T-helper 1 cell treated with Interleukin-12 subunit alpha and Interleukin-12 subunit beta and Interleukin-4 antibody, amounts not matched to agents 30 μg/mL and 1 μg/mL, for 36 hours (primary cell): ENCODE measurements at regions not wholly inside any gene's neighbourhood (a gene's known extent, or its start where the extent isn't known, plus 50 kb on each side); places are given as distances from the start of the nearest gene placed in this dataset.

Source experiments
- H3K27ac Mint-ChIP-seq: one replicate; pipeline ENCODE4 v1.8.0; 2021; ENCODE audit warnings: mild to moderate bottlenecking, mixed read lengths
- H3K27me3 Mint-ChIP-seq: one replicate; pipeline ENCODE4 v1.8.0; 2021; ENCODE audit warnings: low read depth, mixed read lengths
- H3K36me3 Mint-ChIP-seq: one replicate; pipeline ENCODE4 v1.8.0; 2021; ENCODE audit warnings: low read depth, mixed read lengths
- H3K4me1 Mint-ChIP-seq: one replicate; pipeline ENCODE4 v1.8.0; 2021; ENCODE audit warnings: low read depth, mixed read lengths
- H3K4me3 Mint-ChIP-seq: one replicate; pipeline ENCODE4 v1.8.0; 2021; ENCODE audit warnings: mild to moderate bottlenecking, moderate library complexity, mixed read lengths
- H3K9me3 Mint-ChIP-seq: one replicate; pipeline ENCODE4 v1.8.0; 2021; ENCODE audit warnings: mixed read lengths

DNA sequence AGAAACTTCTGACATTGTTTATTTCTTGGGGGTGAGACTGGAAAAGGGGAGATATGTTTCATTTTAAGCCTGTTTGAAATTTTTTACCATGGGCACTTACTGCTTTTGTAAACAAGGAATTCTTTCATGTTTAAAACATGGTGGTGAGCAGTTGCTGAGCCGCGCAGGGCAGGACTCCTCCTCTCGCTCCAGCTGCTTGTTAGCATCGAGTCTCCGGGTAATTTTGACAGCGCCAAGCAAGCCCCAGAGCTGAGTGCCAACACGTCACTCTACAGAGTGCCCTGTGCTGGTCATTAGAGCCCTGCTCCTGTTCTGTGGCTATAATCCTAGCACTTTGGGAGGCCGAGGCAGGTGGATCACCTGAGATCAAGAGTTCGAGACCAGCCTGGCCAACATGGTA is 116.5 kb upstream of the MSX2 start:
- peaks cover 3% of the 10 kb centered on the region for H3K27me3 Mint-ChIP-seq
- no peaks in the 10 kb centered on the region for H3K4me1 Mint-ChIP-seq
- H3K9me3 Mint-ChIP-seq = peaks cover 4% of the 10 kb centered on the region
- no peak overlapping the region for H3K4me3 Mint-ChIP-seq
- no peak overlapping the region for H3K27ac Mint-ChIP-seq
- H3K36me3 Mint-ChIP-seq = no peaks in the 10 kb centered on the region

- no peak overlapping the region for H3K4me3 Mint-ChIP-seq
Observed at GRCh38 chr5:174608631-174609097, 115.7 kb upstream of the MSX2 start.

GRCh38 chr5:174609116-174609515 is 115.3 kb upstream of the MSX2 start:
- H3K4me3 Mint-ChIP-seq = no peak overlapping the region
- H3K9me3 Mint-ChIP-seq = peaks cover 5% of the 10 kb centered on the region
- H3K4me1 Mint-ChIP-seq = no peaks in the 10 kb centered on the region
- H3K27ac Mint-ChIP-seq = no peak overlapping the region
- H3K36me3 Mint-ChIP-seq = no peaks in the 10 kb centered on the region
- peaks cover 3% of the 10 kb centered on the region for H3K27me3 Mint-ChIP-seq

More at GRCh38 chr5:174608631-174609097, 115.7 kb upstream of the MSX2 start:
- Mint-ChIP-seq H3K27ac (no peak overlapping the region), H3K36me3 (no peaks in the 10 kb centered on the region), H3K4me1 (no peaks in the 10 kb centered on the region), H3K27me3 (peaks cover 3% of the 10 kb centered on the region), H3K9me3 (peaks cover 4% of the 10 kb centered on the region)

DNA sequence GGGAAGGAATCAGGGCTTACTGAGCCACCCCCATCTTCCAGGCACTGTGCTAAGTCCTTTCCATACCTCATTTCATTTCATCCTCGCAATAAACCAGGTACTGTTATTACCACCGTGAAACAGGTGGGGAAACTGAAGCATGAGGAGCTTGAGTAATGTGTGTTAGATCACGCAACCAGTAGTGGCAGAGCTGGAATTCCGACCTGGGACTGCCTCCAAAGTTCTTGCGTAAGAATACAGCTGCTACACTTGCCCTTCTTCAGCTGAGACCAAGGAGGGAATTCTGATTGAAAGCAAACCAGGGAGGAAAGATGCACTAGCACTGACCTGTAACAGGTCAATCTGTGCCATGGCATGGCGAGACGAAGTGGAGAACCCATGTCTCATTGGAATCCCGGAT is 113.4 kb upstream of the MSX2 start:
- Mint-ChIP-seq H3K27ac (no peak overlapping the region), H3K27me3 (peaks cover 3% of the 10 kb centered on the region), H3K4me3 (no peak overlapping the region), H3K36me3 (no peaks in the 10 kb centered on the region), H3K9me3 (peaks cover 7% of the 10 kb centered on the region), H3K4me1 (no peaks in the 10 kb centered on the region)

- H3K27me3 Mint-ChIP-seq = no peaks in the 10 kb centered on the region
- no peak overlapping the region for H3K27ac Mint-ChIP-seq
- no peak overlapping the region for H3K4me3 Mint-ChIP-seq
- no peaks in the 10 kb centered on the region for H3K36me3 Mint-ChIP-seq
- H3K9me3 Mint-ChIP-seq = peaks cover 3% of the 10 kb centered on the region
- no peaks in the 10 kb centered on the region for H3K4me1 Mint-ChIP-seq
Observed at GRCh38 chr5:174612686-174613085, 111.7 kb upstream of the MSX2 start.

DNA sequence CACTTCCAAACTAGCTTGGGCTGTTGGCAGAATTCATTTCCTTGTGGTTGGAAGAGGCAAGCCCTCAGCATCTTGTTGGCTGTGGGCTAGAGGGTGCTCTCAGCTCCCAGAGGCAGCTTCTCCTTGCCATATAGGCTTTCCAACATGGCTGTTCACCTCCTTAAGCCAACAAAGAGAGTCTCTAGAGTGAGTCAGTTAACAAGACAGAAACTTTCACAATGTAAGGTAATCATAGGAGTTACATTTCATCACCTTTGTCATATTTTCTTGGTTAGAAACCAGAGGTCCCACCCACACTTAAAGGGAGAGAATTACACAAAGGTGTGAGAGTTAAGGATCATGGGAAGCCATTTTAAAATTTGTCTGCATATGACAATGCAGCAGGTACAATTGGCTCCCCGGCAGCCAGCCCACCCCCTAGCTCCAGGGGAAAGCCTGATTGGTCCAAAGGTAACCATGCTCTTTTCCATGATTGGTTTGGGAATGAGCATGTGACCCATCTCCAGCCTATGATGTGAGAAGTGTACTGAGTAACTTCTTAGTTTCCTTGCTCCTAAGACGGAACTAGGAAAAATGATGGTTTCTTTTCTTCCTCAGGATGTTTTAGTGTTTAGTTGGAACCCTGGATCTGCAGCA is 109.8 kb upstream of the MSX2 start:
- H3K36me3 Mint-ChIP-seq = no peaks in the 10 kb centered on the region

DNA sequence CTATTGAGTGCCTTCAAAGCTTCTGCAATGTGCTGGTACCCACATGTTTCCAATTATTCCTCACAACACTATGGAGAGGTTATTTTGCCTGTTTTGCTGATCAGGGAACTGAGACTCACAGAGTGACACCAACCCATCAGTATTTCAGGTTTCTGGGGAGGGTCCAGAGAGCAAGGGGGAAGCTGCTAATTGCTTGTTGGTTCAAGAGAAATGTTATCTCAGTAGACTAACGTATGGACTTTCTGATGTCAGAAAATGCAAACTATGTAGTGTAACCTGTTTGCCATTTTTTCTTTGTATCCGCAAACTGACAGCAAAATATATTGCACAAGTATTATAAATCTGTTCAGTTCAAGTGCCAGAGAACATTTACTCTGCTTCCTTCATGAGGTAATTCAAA is 108.3 kb upstream of the MSX2 start:
- no peaks in the 10 kb centered on the region for H3K27me3 Mint-ChIP-seq
- H3K36me3 Mint-ChIP-seq = no peaks in the 10 kb centered on the region
- H3K4me1 Mint-ChIP-seq = no peaks in the 10 kb centered on the region
- H3K27ac Mint-ChIP-seq = no peak overlapping the region
- peaks cover 3% of the 10 kb centered on the region for H3K9me3 Mint-ChIP-seq
- no peak overlapping the region for H3K4me3 Mint-ChIP-seq

More for the DNA sequence above, 109.8 kb upstream of the MSX2 start:
- Mint-ChIP-seq H3K27ac (no peak overlapping the region), H3K9me3 (peaks cover 3% of the 10 kb centered on the region), H3K4me3 (no peak overlapping the region), H3K4me1 (no peaks in the 10 kb centered on the region), H3K27me3 (no peaks in the 10 kb centered on the region)

DNA sequence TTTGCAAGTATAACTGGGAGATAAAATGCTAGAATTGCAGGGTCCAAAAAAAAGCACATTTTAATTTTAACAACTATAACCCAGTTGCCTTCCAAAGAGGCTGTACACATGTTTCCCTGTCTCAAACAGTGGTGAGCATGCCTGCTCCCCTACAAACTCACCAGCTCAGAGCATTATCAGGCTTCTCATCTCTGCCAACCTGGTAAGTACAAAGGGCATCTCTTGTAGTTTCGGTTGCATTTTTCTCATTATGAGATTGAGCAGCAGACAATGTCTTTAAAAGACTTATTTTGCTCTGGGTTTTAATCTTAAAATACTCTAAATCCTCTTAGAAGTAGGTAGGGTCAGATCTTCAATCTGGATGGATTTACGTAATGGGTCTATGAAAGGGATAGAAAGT is 107.1 kb upstream of the MSX2 start:
- H3K27me3 Mint-ChIP-seq = no peaks in the 10 kb centered on the region
- H3K4me3 Mint-ChIP-seq = no peak overlapping the region
- peaks cover 3% of the 10 kb centered on the region for H3K9me3 Mint-ChIP-seq
- H3K4me1 Mint-ChIP-seq = no peaks in the 10 kb centered on the region
- no peaks in the 10 kb centered on the region for H3K36me3 Mint-ChIP-seq
- no peak overlapping the region for H3K27ac Mint-ChIP-seq

DNA sequence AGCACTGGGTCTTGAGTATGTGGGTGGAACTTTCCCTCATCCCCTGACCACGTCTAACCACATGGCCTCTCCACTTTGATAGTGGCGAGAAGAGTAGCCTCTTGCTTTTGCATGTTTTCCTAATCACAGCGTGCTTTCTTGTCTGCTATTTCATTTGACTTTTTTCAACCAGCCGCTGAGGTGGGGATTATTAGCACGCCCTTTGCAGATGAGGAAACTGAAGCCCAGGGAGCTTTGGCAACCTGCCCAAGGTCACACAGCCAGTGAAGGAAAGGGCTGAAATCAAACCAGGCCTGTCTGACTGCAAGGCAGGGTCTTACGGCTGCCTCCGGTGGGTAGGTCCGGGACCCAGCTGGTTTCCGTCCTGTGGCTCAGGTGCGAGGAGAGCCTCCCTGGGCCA is 106.5 kb upstream of the MSX2 start:
- H3K27ac Mint-ChIP-seq = no peak overlapping the region
- H3K9me3 Mint-ChIP-seq = peaks cover 3% of the 10 kb centered on the region
- no peaks in the 10 kb centered on the region for H3K4me1 Mint-ChIP-seq
- H3K4me3 Mint-ChIP-seq = no peak overlapping the region
- H3K27me3 Mint-ChIP-seq = no peaks in the 10 kb centered on the region
- no peaks in the 10 kb centered on the region for H3K36me3 Mint-ChIP-seq

GRCh38 chr5:174618589-174618988 is 105.8 kb upstream of the MSX2 start:
- Mint-ChIP-seq H3K27ac (no peak overlapping the region), H3K4me1 (no peaks in the 10 kb centered on the region), H3K9me3 (peaks cover 3% of the 10 kb centered on the region), H3K4me3 (no peak overlapping the region), H3K27me3 (no peaks in the 10 kb centered on the region), H3K36me3 (no peaks in the 10 kb centered on the region)

- Mint-ChIP-seq H3K27me3 (no peaks in the 10 kb centered on the region), H3K36me3 (no peaks in the 10 kb centered on the region), H3K4me1 (no peaks in the 10 kb centered on the region), H3K4me3 (no peak overlapping the region), H3K9me3 (no peaks in the 10 kb centered on the region), H3K27ac (no peak overlapping the region)
Observed at GRCh38 chr5:174622067-174622466, 102.3 kb upstream of the MSX2 start.

- H3K4me3 Mint-ChIP-seq = no peak overlapping the region
- H3K27me3 Mint-ChIP-seq = no peaks in the 10 kb centered on the region
- no peak overlapping the region for H3K27ac Mint-ChIP-seq
- H3K4me1 Mint-ChIP-seq = no peaks in the 10 kb centered on the region
- H3K9me3 Mint-ChIP-seq = no peaks in the 10 kb centered on the region
- H3K36me3 Mint-ChIP-seq = no peaks in the 10 kb centered on the region
Observed at GRCh38 chr5:174623018-174623417, 101.4 kb upstream of the MSX2 start.

DNA sequence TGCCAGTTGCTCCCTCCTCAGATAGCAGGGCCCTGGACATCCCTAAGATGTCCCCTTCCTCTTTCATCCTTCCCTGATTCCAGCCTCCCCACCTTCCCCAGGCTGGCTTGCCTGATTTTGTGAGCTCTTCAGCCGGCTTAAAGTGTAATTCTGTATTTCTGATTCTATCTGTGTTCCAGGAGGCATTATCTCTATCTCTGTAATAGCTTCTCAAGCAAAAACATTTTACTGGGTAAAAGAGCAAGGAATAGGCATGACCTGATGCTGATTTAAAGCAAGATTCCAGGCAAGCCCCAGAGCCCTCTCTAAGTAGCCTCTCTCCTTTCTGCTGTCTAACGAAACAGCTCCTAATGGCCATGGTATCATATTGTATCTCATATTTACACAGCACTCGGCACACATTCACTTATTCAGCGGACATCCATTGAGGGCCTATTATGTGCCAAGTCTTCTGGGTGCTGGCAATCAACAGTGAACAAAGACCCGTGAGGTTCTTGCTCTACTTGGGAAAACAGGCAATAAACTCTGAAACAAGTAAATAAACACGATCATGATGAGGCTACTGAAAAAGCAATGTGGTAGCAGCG is 100.9 kb upstream of the MSX2 start:
- H3K4me3 Mint-ChIP-seq = no peak overlapping the region
- no peaks in the 10 kb centered on the region for H3K27me3 Mint-ChIP-seq
- H3K4me1 Mint-ChIP-seq = no peaks in the 10 kb centered on the region
- H3K9me3 Mint-ChIP-seq = no peaks in the 10 kb centered on the region
- H3K27ac Mint-ChIP-seq = no peak overlapping the region
- no peaks in the 10 kb centered on the region for H3K36me3 Mint-ChIP-seq

GRCh38 chr5:174624733-174625522 is 99.5 kb upstream of the MSX2 start:
- Mint-ChIP-seq H3K36me3 (no peaks in the 10 kb centered on the region), H3K4me1 (no peaks in the 10 kb centered on the region), H3K27ac (no peak overlapping the region), H3K27me3 (no peaks in the 10 kb centered on the region), H3K4me3 (no peak overlapping the region), H3K9me3 (no peaks in the 10 kb centered on the region)
